ENCODE measurements at regions not wholly inside any gene's neighbourhood (a gene's known extent, or its start where the extent isn't known, plus 50 kb on each side); places are given as distances from the start of the nearest gene placed in this dataset.
A peak's percentile ranks its signal among the peaks of the same experiment; 100 is the strongest.
"Not testable (repeated sequence)": the region's sequence is repeated elsewhere in the genome, so short reads cannot be mapped to it uniquely, and the experiment has no call there.

DNA sequence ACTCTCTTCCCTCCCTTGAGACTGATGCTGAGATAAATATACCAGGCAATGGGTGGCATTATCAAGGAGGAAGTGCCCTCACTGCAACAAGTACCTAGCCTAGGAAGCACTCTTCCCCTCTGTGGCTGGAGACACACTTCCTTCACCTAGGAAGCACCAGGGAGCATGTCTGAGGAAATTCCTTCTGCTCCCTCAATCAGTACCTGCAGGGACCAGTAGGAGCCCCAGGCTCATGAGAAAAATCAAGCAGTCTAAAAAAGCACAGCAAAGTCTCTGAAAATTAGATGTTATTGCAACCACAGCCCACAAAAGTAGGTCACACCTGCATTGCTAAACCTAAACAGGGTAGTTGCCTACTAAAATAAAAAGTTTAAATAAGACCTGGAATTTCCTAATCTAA is 78.2 kb upstream of the TRPM1 start:
- no peak for DNase-seq (ENCODE audit: low spot score)

- DNase-seq (ENCODE audit: low spot score) = no peak
Observed at GRCh38 chr15:31193291-31193690, 91.8 kb upstream of the TRPM1 start.

GRCh38 chr15:31195871-31196270 is 94.3 kb upstream of the TRPM1 start:
- DNase-seq (ENCODE audit: low spot score) = no peak

DNA sequence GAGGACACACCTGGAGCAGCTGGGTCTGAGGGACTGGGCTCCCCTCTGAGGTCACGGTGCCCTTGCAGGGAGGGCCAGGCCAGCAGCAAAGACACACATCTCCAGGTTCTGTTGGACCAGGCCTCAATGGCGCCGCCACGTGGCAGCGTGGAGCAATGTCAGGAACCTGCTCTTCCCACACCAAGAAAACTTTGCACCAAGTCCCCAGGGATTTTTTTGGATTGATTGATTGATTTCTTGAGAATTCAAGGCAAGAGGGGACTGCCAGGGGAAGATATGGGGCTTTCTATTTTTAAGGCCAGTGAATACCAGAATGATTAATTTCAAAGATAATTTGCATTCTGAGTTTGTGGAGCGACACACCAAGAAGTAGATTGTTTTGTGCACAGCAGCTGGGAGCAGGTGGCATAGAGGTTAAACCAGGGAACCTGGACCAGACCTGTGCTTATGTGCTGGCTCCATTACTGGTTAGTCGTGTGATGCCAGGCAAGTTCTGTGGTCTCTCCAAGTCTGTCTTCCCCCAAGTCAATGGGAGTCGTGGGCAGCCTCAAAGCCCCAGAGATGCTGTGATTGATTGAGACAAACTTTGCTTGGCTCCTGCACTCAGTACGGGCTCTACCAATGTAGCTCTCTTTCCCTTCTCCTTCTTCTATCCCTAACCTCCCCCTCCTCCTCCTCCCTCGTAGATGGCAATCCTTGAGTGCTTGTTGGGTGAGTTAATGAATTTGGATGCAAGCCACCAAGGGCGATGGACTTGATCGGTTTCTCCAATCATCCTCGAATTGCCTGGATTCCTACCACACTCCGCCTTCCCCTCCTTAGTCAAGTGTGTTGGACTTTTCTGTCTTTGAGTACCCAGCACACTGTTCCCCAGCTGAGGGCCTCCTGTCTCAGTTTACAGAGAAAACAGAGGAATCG is 96.2 kb upstream of the TRPM1 start:
- DNase-seq (ENCODE audit: low spot score) = peak; percentile 47

- DNase-seq (ENCODE audit: low spot score) = peak; percentile 78
Observed at GRCh38 chr15:31200735-31201151, 99.2 kb upstream of the TRPM1 start.

- DNase-seq (ENCODE audit: low spot score) = peak; percentile 18
Observed at GRCh38 chr15:31202953-31203352, 101.4 kb upstream of the TRPM1 start.

GRCh38 chr15:31203999-31204398 is 102.5 kb upstream of the TRPM1 start:
- DNase-seq (ENCODE audit: low spot score) = no peak

GRCh38 chr15:31206386-31207181 is 105.1 kb upstream of the TRPM1 start:
- no peak for DNase-seq (ENCODE audit: low spot score)

DNA sequence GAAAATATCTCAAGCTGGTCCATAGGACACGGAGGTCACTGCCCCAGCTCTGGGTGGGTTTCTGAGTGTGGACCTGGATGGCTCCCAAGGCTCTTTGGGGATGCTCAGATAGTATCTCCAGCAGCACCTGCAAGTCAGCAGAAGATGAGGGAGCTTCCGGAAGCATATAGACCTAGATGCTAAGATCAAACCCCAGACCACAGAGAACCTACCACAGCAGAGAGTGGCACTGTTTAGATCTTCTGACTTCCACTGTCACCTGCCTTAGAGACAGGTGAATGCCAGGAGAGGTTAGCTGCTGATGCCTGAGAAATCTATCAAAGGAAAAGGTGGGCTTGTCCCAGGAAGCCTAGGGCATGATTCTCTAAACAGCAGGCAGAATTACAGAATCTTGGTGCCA is 105.7 kb upstream of the TRPM1 start:
- peak; percentile 50 for DNase-seq (ENCODE audit: low spot score)

DNA sequence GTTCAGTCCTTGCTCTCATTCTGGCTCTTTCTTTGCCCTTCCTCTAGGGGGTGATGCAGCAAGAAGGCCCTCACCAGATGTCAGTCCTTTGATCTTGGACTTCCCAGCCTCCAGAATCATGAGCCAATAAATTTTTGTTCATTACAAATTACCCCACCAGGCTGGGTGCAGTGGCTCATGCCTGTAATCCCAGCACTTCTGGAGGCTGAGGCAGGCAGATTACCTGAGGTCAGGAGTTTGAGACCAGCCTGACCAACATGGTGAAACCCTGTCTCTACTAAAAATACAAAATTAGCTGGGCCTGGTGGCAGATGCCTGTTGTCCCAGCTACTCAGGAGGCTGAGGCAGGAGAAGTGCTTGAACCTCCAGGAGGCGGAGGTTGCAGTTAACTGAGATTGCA is 106.3 kb upstream of the TRPM1 start:
- not testable (repeated sequence) for DNase-seq (ENCODE audit: low spot score)

- no peak for DNase-seq (ENCODE audit: low spot score)
Observed at GRCh38 chr15:31208817-31209216, 107.3 kb upstream of the TRPM1 start.

DNA sequence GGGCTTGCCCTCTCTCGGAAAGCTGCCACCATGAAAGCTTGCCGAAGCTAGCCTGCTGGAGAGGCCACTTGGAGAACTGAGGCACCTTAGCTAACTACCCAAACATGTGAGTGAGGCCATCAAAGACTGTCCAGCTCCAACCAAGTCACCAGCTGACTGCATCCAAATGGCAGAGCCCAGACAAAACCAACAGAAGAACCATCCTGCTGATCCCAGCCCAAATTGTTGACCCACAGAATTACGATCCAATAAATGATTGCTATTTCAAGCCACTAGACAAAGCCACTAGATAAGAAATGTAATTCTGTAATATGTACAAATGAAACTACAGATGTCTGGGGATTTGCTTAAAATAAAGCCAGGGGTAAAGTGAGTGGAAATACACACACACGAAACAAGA is 109.8 kb upstream of the TRPM1 start:
- no peak for DNase-seq (ENCODE audit: low spot score)

GRCh38 chr15:31212326-31213080 is 111.0 kb upstream of the TRPM1 start:
- no peak for DNase-seq (ENCODE audit: low spot score)

DNA sequence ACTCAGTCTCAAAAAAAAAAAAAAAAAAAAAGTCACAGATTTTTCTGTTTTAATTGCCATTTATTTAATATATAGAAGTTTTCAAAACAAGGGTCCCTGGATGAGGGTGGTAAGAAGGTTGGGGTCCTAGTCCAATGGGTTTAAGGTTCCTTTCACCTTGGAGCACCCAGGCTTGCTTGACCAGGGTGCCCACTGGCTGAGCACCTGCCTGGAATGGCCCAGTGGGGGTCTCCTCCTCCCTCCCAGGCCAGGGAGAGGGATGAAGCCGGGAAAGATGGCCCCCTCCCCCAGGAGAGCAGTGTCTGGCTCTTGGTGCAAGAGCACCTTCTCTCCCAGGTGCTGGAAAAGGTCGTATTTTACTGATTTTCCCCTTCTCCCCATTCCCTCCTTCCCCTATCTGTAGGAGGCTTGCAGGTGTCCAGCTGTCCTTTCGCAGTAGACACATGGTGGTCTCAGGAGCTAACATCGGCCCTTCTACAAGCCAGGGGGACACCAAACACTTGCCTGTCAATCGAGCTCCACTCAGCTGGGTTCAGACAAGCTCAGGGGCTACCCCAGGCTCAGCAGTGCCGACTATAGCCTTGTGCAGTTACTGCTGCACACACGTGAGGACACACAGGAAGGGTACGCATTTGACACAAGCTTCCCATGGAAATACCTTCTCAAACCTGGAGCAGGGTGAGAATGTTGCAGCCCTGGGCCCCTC is 112.3 kb upstream of the KLF13 start:
- no peak for DNase-seq (ENCODE audit: low spot score)

GRCh38 chr15:31214864-31215489 is 111.7 kb upstream of the KLF13 start:
- DNase-seq (ENCODE audit: low spot score) = no peak

DNA sequence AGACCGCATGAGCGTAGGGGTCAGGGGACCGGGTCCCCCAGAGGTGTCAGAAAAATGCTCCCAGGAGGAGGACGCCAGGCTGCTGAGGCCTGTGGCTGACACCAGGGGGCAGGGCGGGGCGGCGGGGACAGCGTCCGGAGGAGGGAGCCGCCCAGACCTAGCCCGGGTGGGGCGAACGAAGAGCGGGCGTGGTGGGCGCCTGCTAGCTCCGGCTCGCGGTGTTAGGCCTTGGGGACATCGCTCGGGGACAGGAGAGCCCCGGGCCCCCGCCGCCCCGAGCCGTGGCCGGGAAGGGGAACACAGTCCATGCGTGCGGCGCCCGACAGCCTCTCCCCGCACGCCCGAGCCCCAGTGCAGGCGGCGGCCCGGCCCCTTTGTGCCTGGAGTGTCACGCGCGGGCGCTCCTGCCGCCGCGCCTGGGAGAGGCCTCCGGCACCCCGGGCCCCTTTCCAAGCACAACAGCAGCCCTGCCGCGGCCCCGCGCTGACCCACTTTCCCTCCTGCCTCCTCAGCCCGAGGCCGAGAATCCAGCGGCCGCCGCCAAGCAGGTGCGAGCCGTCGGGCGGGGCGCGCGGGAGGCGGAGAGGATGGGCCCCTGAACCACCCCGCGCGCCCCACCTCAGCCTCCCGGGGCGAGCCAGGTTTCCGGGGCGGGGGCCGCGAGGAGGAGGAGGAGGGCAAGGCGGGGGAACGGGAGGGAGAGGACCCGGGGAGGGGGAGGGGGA is 111.0 kb upstream of the KLF13 start:
- DNase-seq (ENCODE audit: low spot score) = peak; percentile 82

- DNase-seq (ENCODE audit: low spot score) = peak; percentile 57
Observed at GRCh38 chr15:31216215-31216911, 110.3 kb upstream of the KLF13 start.

DNA sequence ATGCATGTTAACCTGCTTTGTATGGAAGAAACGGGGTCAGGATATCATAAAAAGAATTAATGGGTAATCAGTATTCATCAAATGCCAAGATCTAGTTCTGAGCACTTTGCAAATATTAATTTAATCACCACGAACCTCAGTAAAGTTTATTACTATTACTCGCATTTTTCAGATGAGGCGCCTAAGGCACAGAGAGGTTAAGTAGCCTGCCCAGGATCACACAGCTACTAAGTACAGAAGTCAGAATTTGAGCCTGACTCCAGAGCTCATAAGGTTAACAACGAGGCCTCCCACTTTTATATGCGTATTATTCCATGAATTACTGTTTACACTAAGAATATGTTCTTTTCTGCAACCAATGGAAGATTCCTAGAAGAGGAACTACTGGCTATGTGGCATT is 109.6 kb upstream of the KLF13 start:
- DNase-seq (ENCODE audit: low spot score) = no peak

DNA sequence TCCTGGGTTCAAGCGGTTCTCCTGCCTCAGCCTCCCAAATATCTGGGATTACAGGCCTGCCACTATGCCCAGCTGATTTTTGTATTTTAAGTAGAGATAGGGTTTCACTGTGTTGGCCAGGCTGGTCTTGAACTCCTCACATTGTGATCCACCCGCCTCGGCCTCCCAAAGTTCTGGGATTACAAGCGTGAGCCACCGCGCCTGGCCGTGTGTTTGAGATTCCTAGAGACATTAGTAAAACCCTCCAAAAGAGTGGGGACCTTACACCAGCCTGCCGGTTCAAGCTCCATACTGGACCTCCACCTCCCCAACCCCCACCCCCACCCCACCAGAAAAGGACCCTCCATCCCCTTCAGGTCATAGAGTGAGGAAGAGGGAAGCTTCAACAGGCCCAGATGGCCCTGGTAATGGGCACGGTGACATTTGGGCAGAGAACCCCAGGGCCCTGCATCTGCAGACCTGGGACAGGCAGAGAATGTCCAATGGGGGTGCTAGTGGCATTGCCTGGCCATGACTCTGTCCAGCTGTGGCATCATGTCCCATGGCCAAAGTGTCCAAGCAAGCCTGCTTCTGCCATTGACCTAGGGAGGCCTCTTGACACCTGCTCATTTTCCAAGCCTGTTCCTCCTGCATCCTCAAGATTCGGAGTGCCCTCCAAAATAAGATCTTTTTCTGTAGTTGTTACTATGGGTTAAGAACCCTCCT is 108.9 kb upstream of the KLF13 start:
- DNase-seq (ENCODE audit: low spot score) = no peak

Measured in CD4-positive, alpha-beta T cell treated with Interleukin-2 at 100 ng/mL for 4 hours (primary cell).